ENCODE measurements at regions not wholly inside any gene's neighbourhood (a gene's known extent, or its start where the extent isn't known, plus 50 kb on each side); places are given as distances from the start of the nearest gene placed in this dataset.

DNA sequence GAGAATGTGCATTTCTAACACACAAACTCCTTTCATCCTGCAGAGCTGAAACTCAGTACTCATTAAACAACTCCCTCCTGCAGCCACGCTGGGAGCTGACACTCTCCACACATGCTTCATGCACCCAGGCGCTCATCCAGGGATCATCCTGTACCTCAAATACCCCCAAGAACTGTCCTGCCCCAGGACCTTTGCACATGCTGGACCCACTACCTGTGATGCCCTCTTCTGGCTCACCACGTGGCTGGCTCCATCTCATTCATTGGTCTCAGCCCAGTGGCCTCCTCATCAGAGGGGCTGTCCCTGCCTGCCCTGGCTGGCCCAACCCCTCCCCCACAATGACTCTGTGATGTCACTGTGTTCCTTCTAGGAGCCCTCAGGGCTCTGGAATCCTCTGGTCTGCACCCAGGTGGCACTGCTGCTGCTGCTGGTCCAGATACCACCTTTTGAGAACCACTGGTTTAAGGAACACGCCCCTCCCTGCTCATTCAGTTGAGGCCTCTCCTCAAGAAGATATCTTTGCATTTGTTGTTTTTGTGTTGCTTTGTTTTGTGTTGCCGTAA lies 160.9 kb upstream of the FOXF1 start:
- TF ChIP-seq, protein P1, sequence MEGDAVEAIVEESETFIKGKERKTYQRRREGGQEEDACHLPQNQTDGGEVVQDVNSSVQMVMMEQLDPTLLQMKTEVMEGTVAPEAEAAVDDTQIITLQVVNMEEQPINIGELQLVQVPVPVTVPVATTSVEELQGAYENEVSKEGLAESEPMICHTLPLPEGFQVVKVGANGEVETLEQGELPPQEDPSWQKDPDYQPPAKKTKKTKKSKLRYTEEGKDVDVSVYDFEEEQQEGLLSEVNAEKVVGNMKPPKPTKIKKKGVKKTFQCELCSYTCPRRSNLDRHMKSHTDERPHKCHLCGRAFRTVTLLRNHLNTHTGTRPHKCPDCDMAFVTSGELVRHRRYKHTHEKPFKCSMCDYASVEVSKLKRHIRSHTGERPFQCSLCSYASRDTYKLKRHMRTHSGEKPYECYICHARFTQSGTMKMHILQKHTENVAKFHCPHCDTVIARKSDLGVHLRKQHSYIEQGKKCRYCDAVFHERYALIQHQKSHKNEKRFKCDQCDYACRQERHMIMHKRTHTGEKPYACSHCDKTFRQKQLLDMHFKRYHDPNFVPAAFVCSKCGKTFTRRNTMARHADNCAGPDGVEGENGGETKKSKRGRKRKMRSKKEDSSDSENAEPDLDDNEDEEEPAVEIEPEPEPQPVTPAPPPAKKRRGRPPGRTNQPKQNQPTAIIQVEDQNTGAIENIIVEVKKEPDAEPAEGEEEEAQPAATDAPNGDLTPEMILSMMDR (conservative IDR thresholded peaks at IDR 0.05): no peak
- no peak for TF ChIP-seq ZFX (IDR thresholded peaks at IDR 0.05)

All from C4-2B (cell line).